Ectodermal cell (in vitro differentiated cells): ENCODE measurements at regions not wholly inside any gene's neighbourhood (a gene's known extent, or its start where the extent isn't known, plus 50 kb on each side); places are given as distances from the start of the nearest gene placed in this dataset.

Experiments used
- H3K27ac ChIP-seq: 2 replicates; pipeline ENCODE4 v1.7.0; 2013; ENCODE audit warnings: mild to moderate bottlenecking, low read depth, low read length; ENCODE audit not compliant: insufficient read depth, poor library complexity, severe bottlenecking
- H3K27me3 ChIP-seq: 2 replicates; pipeline ENCODE4 v1.7.0; 2013; ENCODE audit warnings: mild to moderate bottlenecking, low read length; ENCODE audit not compliant: insufficient read depth, control insufficient read depth, poor library complexity, severe bottlenecking
- H3K36me3 ChIP-seq: one replicate; pipeline ENCODE4 v1.7.0; 2013; ENCODE audit warnings: low read length; ENCODE audit not compliant: control insufficient read depth, insufficient read depth
- H3K4me1 ChIP-seq: one replicate; pipeline ENCODE4 v1.7.0; 2013; ENCODE audit warnings: low read length; ENCODE audit not compliant: control insufficient read depth, insufficient read depth
- H3K4me3 ChIP-seq: 2 replicates; pipeline ENCODE4 v1.7.0; 2013; ENCODE audit warnings: low read depth, low read length, control low read depth; ENCODE audit not compliant: insufficient read depth
- H3K9me3 ChIP-seq: 2 replicates; pipeline ENCODE4 v1.7.0; 2013; ENCODE audit warnings: mild to moderate bottlenecking, low read length, moderate library complexity; ENCODE audit not compliant: control insufficient read depth
- WGBS, 2 experiments: methylation state at CpG; one replicate each; pipeline ENCODE4 v1.1.7; 2013; ENCODE audit warnings: missing lambda C conversion rate in 2 of 2; 5-methylcytosine and 5-hydroxymethylcytosine counted together

DNA sequence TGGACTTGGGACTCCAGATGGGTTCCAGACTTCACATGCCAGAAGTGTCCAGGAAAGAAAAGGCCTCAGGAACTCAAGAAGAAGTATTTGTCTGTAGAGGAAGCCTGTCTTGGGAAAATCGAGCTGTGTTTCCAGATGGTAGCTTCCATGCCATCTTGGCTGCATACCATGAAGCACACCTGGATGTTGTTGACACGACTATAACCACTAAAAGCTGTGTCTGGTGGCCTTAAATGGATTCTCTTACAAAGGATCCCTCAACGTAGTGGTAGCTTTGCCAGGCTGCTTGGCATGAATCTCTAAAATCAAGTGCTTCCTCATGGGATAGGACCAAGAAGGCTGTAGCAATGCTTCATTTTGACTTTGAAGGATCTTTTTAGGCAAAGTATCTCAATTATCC, 313.4 kb upstream of the BOD1L1 start:
- no peaks in the 10 kb centered on the region for H3K9me3 ChIP-seq
- H3K4me1 ChIP-seq, result no peaks in the 10 kb centered on the region
- H3K36me3 ChIP-seq, result no peaks in the 10 kb centered on the region
- no peaks in the 10 kb centered on the region for H3K27me3 ChIP-seq
- 89 to 95% methylated on average over 3 of the region's 3 CpGs for WGBS, 2 experiments
- no peak overlapping the region for H3K4me3 ChIP-seq
- no peak overlapping the region for H3K27ac ChIP-seq

- Histone ChIP-seq H3K27ac (no peak overlapping the region), H3K4me3 (no peak overlapping the region), H3K36me3 (no peaks in the 10 kb centered on the region), H3K9me3 (no peaks in the 10 kb centered on the region), H3K27me3 (no peaks in the 10 kb centered on the region), H3K4me1 (no peaks in the 10 kb centered on the region)
- WGBS, 2 experiments, result 91% methylated on average over 3 of the region's 3 CpGs
Observed at GRCh38 chr4:13942977-13943376, 315.5 kb upstream of the BOD1L1 start.

DNA sequence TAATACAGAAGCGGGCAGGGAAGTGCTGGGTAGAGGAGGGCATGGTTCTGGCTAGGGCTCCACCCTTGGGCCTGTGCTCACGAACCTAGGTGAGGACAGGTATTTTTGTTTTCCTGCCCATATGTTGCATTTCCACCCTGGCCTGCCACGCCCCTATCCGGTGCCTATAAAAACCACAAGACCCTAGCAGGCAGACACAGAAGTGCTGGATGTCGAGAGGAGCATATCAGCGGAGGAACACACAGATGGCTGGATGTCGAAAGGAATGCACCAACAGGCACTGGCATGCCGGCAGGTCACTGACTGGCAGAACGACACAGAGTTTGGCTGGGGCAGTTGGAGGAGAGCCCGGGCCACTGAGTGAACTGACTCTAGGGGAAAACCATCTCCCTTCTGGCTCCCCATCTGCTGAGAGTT, 316.6 kb upstream of the BOD1L1 start:
- Histone ChIP-seq H3K27me3 (no peaks in the 10 kb centered on the region), H3K4me1 (no peaks in the 10 kb centered on the region), H3K9me3 (no peaks in the 10 kb centered on the region), H3K27ac (no peak overlapping the region), H3K4me3 (no peak overlapping the region), H3K36me3 (no peaks in the 10 kb centered on the region)
- WGBS, 2 experiments, result 94% methylated on average over 10 of the region's 10 CpGs

DNA sequence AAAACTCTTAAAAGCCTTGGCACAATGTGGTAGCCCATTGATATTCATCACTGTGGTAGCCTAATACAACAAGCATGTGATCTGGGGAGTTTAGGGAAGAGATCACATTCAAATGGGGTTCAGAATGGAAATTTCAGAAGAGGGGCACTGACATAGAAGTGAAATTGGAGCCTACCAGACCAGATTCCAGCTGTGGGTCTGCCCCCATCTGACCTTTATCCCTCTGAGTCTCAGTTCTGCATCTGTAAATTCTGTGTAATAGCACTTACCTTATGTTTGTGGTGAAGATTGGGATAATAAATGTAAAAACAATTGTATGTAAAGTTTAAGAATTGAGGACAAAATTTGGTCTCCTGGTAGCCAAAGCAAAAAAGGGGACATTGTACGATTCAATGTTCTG, 320.4 kb upstream of the BOD1L1 start:
- WGBS, 2 experiments, result 95 to 98% methylated on average over 1 of the region's 1 CpG
- Histone ChIP-seq H3K36me3 (no peaks in the 10 kb centered on the region), H3K9me3 (no peaks in the 10 kb centered on the region)

GRCh38 chr4:13950491-13950890, 323.0 kb upstream of the BOD1L1 start:
- Histone ChIP-seq H3K36me3 (no peaks in the 10 kb centered on the region), H3K27me3 (no peaks in the 10 kb centered on the region), H3K9me3 (no peaks in the 10 kb centered on the region), H3K4me1 (no peaks in the 10 kb centered on the region), H3K27ac (no peak overlapping the region), H3K4me3 (no peak overlapping the region)
- WGBS, 2 experiments, result 93 to 94% methylated on average over 4 of the region's 4 CpGs

More for the DNA sequence above, 320.4 kb upstream of the BOD1L1 start:
- Histone ChIP-seq H3K4me1 (no peaks in the 10 kb centered on the region), H3K4me3 (no peak overlapping the region), H3K27ac (no peak overlapping the region), H3K27me3 (no peaks in the 10 kb centered on the region)

- no peaks in the 10 kb centered on the region for H3K9me3 ChIP-seq
- H3K4me1 ChIP-seq, result no peaks in the 10 kb centered on the region
- 88 to 95% methylated on average over 6 of the region's 6 CpGs for WGBS, 2 experiments
- no peak overlapping the region for H3K4me3 ChIP-seq
- H3K27me3 ChIP-seq, result no peaks in the 10 kb centered on the region
- no peaks in the 10 kb centered on the region for H3K36me3 ChIP-seq
- no peak overlapping the region for H3K27ac ChIP-seq
Observed at GRCh38 chr4:13953083-13953482, 325.6 kb upstream of the BOD1L1 start.

DNA sequence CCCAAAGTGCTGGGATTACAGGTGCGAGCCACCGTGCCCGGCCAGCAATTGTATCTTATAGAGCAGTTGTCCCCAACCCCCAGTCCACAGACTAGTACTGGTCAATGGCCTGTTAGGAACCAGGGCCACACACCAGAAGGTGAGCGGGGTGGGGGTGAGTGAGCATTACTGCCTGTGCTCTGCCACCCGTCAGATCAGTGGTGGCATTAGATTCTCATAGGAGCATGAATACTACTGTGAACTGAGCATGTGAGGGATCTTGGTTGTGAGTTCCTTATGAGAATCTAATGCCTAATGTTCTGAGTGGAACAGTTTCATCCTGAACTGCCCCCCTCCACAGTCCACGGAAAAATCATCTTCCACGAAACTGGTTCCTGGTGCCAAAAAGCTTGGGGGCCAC, 328.0 kb upstream of the BOD1L1 start:
- Histone ChIP-seq H3K9me3 (no peaks in the 10 kb centered on the region), H3K27me3 (no peaks in the 10 kb centered on the region), H3K4me3 (no peak overlapping the region), H3K4me1 (no peaks in the 10 kb centered on the region), H3K27ac (no peak overlapping the region), H3K36me3 (no peaks in the 10 kb centered on the region)
- 92 to 94% methylated on average over 7 of the region's 7 CpGs for WGBS, 2 experiments

- Histone ChIP-seq H3K36me3 (no peaks in the 10 kb centered on the region), H3K27me3 (no peaks in the 10 kb centered on the region), H3K27ac (no peak overlapping the region), H3K9me3 (no peaks in the 10 kb centered on the region), H3K4me1 (no peaks in the 10 kb centered on the region), H3K4me3 (no peak overlapping the region)
- 91 to 92% methylated on average over 2 of the region's 2 CpGs for WGBS, 2 experiments
Observed at GRCh38 chr4:13956947-13957346, 329.4 kb upstream of the BOD1L1 start.

- H3K27ac ChIP-seq, result no peak overlapping the region
- no peak overlapping the region for H3K4me3 ChIP-seq
- no peaks in the 10 kb centered on the region for H3K27me3 ChIP-seq
- WGBS, 2 experiments, result 91 to 92% methylated on average over 4 to 5 of the region's 5 CpGs
- no peaks in the 10 kb centered on the region for H3K9me3 ChIP-seq
- H3K4me1 ChIP-seq, result no peaks in the 10 kb centered on the region
- no peaks in the 10 kb centered on the region for H3K36me3 ChIP-seq
Observed at GRCh38 chr4:13957871-13958270, 330.3 kb upstream of the BOD1L1 start.

DNA sequence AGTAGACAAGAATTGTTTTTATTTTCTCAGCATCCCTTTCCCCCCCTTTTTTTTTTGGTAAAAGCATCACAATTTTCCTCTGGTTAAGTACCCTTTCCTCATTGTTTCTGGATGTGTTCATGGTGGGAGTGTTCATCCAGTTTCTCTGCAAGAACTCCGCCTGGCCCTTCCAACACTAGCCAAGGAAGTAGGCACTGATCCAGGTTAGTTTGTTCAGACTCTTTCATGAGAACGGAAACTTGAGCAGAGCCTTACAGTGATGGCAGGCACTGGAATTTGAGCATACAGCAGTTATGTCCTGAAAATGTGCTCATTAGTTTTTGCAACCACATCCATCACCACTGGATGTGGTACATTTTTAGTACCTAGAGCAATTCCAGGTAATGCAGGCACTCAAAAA, 336.1 kb upstream of the BOD1L1 start:
- no peaks in the 10 kb centered on the region for H3K9me3 ChIP-seq
- no peaks in the 10 kb centered on the region for H3K4me1 ChIP-seq
- WGBS, 2 experiments, result 93 to 95% methylated on average over 2 of the region's 2 CpGs
- H3K27me3 ChIP-seq, result no peaks in the 10 kb centered on the region
- no peak overlapping the region for H3K4me3 ChIP-seq
- no peak overlapping the region for H3K27ac ChIP-seq
- no peaks in the 10 kb centered on the region for H3K36me3 ChIP-seq
